ENCODE measurements at regions not wholly inside any gene's neighbourhood (a gene's known extent, or its start where the extent isn't known, plus 50 kb on each side); places are given as distances from the start of the nearest gene placed in this dataset.

- TF ChIP-seq RAD21 (IDR thresholded peaks at IDR 0.05; ENCODE audit: low read depth) (no peak), TEAD4 (IDR thresholded peaks at IDR 0.05) (no peak), CEBPB (IDR thresholded peaks at IDR 0.05) (no peak), EP300 (IDR thresholded peaks at IDR 0.05; ENCODE audit: borderline replicate concordance) (no peak), NFIC (IDR thresholded peaks at IDR 0.05) (no peak), ZBTB7A (IDR thresholded peaks at IDR 0.05; ENCODE audit: low read depth) (no peak), CREB1 (IDR thresholded peaks at IDR 0.05; ENCODE audit: low read depth) (no peak), YY1 (IDR thresholded peaks at IDR 0.05; ENCODE audit: low read depth) (no peak), TCF12 (IDR thresholded peaks at IDR 0.05; ENCODE audit: low read depth) (no peak), MAX (IDR thresholded peaks at IDR 0.05) (no peak), FOXM1 (IDR thresholded peaks at IDR 0.05; ENCODE audit: borderline replicate concordance, low read depth) (no peak), REST (IDR thresholded peaks at IDR 0.05; ENCODE audit: low read depth) (no peak), USF1 (IDR thresholded peaks at IDR 0.05) (no peak), TAF1 (IDR thresholded peaks at IDR 0.05; ENCODE audit: low read depth) (no peak), EGR1 (IDR thresholded peaks at IDR 0.05) (no peak)
Observed at GRCh38 chr6:81934936-81935335, 182.5 kb upstream of the TENT5A start.

- TF ChIP-seq CREB1 (IDR thresholded peaks at IDR 0.05; ENCODE audit: low read depth) (no peak), EP300 (IDR thresholded peaks at IDR 0.05; ENCODE audit: borderline replicate concordance) (no peak), MAX (IDR thresholded peaks at IDR 0.05) (no peak), TCF12 (IDR thresholded peaks at IDR 0.05; ENCODE audit: low read depth) (no peak), ZBTB7A (IDR thresholded peaks at IDR 0.05; ENCODE audit: low read depth) (no peak), TAF1 (IDR thresholded peaks at IDR 0.05; ENCODE audit: low read depth) (no peak), FOXM1 (IDR thresholded peaks at IDR 0.05; ENCODE audit: borderline replicate concordance, low read depth) (no peak), YY1 (IDR thresholded peaks at IDR 0.05; ENCODE audit: low read depth) (no peak), NFIC (IDR thresholded peaks at IDR 0.05) (no peak), CEBPB (IDR thresholded peaks at IDR 0.05) (no peak), REST (IDR thresholded peaks at IDR 0.05; ENCODE audit: low read depth) (no peak), EGR1 (IDR thresholded peaks at IDR 0.05) (no peak), RAD21 (IDR thresholded peaks at IDR 0.05; ENCODE audit: low read depth) (no peak), TEAD4 (IDR thresholded peaks at IDR 0.05) (no peak), USF1 (IDR thresholded peaks at IDR 0.05) (no peak)
Observed at GRCh38 chr6:81933608-81934051, 181.1 kb upstream of the TENT5A start.

- TF ChIP-seq TAF1 (IDR thresholded peaks at IDR 0.05; ENCODE audit: low read depth) (no peak), MAX (IDR thresholded peaks at IDR 0.05) (no peak), CREB1 (IDR thresholded peaks at IDR 0.05; ENCODE audit: low read depth) (no peak), NFIC (IDR thresholded peaks at IDR 0.05) (no peak), RAD21 (IDR thresholded peaks at IDR 0.05; ENCODE audit: low read depth) (no peak), ZBTB7A (IDR thresholded peaks at IDR 0.05; ENCODE audit: low read depth) (no peak), TCF12 (IDR thresholded peaks at IDR 0.05; ENCODE audit: low read depth) (no peak), TEAD4 (IDR thresholded peaks at IDR 0.05) (no peak), FOXM1 (IDR thresholded peaks at IDR 0.05; ENCODE audit: borderline replicate concordance, low read depth) (no peak), CEBPB (IDR thresholded peaks at IDR 0.05) (no peak), USF1 (IDR thresholded peaks at IDR 0.05) (no peak), YY1 (IDR thresholded peaks at IDR 0.05; ENCODE audit: low read depth) (no peak)
Observed at GRCh38 chr6:81933089-81933488, 180.6 kb upstream of the TENT5A start.

- no peak for TF ChIP-seq CEBPB (IDR thresholded peaks at IDR 0.05)
- TF ChIP-seq USF1 (IDR thresholded peaks at IDR 0.05), result no peak
- no peak for TF ChIP-seq EP300 (IDR thresholded peaks at IDR 0.05; ENCODE audit: borderline replicate concordance)
- TF ChIP-seq YY1 (IDR thresholded peaks at IDR 0.05; ENCODE audit: low read depth), result no peak
- no peak for TF ChIP-seq TAF1 (IDR thresholded peaks at IDR 0.05; ENCODE audit: low read depth)
- no peak for TF ChIP-seq RAD21 (IDR thresholded peaks at IDR 0.05; ENCODE audit: low read depth)
- no peak for TF ChIP-seq NFIC (IDR thresholded peaks at IDR 0.05)
- TF ChIP-seq CREB1 (IDR thresholded peaks at IDR 0.05; ENCODE audit: low read depth), result no peak
- TF ChIP-seq TEAD4 (IDR thresholded peaks at IDR 0.05), result no peak
- TF ChIP-seq ZBTB7A (IDR thresholded peaks at IDR 0.05; ENCODE audit: low read depth), result no peak
- TF ChIP-seq FOXM1 (IDR thresholded peaks at IDR 0.05; ENCODE audit: borderline replicate concordance, low read depth), result no peak
- TF ChIP-seq TCF12 (IDR thresholded peaks at IDR 0.05; ENCODE audit: low read depth), result no peak
- TF ChIP-seq REST (IDR thresholded peaks at IDR 0.05; ENCODE audit: low read depth), result no peak
- TF ChIP-seq MAX (IDR thresholded peaks at IDR 0.05), result no peak
- no peak for TF ChIP-seq EGR1 (IDR thresholded peaks at IDR 0.05)
Observed at GRCh38 chr6:81929828-81930227, 177.3 kb upstream of the TENT5A start.
